ENCODE measurements at regions not wholly inside any gene's neighbourhood (a gene's known extent, or its start where the extent isn't known, plus 50 kb on each side); places are given as distances from the start of the nearest gene placed in this dataset.

- no peak overlapping the region for H3K4me2 ChIP-seq
- no peak for TF ChIP-seq ZNF331 (CRISPR knock-in tag; IDR thresholded peaks at IDR 0.05; ENCODE audit: low read depth)
- no peaks in the 10 kb centered on the region for H3K9me3 Mint-ChIP-seq
- no peaks in the 10 kb centered on the region for H3K36me3 Mint-ChIP-seq (ENCODE audit: low read depth)
- no peaks in the 10 kb centered on the region for H3K79me2 ChIP-seq (replicated peaks; ENCODE audit: insufficient read depth)
- no peak overlapping the region for H3K27ac ChIP-seq (ENCODE audit: low read depth)
- no peak overlapping the region for H3K4me3 ChIP-seq
- H3K4me1 ChIP-seq (ENCODE audit: insufficient read depth), result peaks cover 18% of the 10 kb centered on the region
- peaks cover 24% of the 10 kb centered on the region for H3K4me1 Mint-ChIP-seq
- H2AFZ ChIP-seq, result peak overlapping the region; percentile 24; the same call in 1 of the 2 replicates
- H4K20me1 ChIP-seq (replicated peaks; ENCODE audit: insufficient read depth), result no peaks in the 10 kb centered on the region
- H3K27me3 ChIP-seq (ENCODE audit: insufficient read depth), result no peaks in the 10 kb centered on the region
- no peaks in the 10 kb centered on the region for H3K9me2 ChIP-seq (ENCODE audit: insufficient read depth)
- peak overlapping the region; percentile 22; the same call in 1 of the 2 replicates for H3K27ac Mint-ChIP-seq
- ATAC-seq (no peak), DNase-seq (ENCODE audit: low spot score) (no peak)
- no peak overlapping the region for H3K4me3 Mint-ChIP-seq
- no peaks in the 10 kb centered on the region for H3K36me3 ChIP-seq (ENCODE audit: insufficient read depth)
- H3K27me3 Mint-ChIP-seq (ENCODE audit: insufficient read depth, low read depth, poor library complexity), result peaks cover 3% of the 10 kb centered on the region
- no peaks in the 10 kb centered on the region for H3F3A ChIP-seq (replicated peaks; ENCODE audit: low read depth)
Observed at GRCh38 chr18:57981308-57982028, 62.6 kb upstream of the NEDD4L start.

- Histone ChIP-seq H3K27ac (ENCODE audit: low read depth) (no peak overlapping the region), H3K4me1 (ENCODE audit: insufficient read depth) (peaks cover 21% of the 10 kb centered on the region), H3K4me3 (no peak overlapping the region), H3K27me3 (ENCODE audit: insufficient read depth) (no peaks in the 10 kb centered on the region), H3F3A (replicated peaks; ENCODE audit: low read depth) (no peaks in the 10 kb centered on the region), H3K9me2 (ENCODE audit: insufficient read depth) (peaks cover under 1% of the 10 kb centered on the region; the same call in 1 of the 2 replicates), H3K79me2 (replicated peaks; ENCODE audit: insufficient read depth) (no peaks in the 10 kb centered on the region), H2AFZ (peak overlapping the region; percentile 24; the same call in 1 of the 2 replicates), H4K20me1 (replicated peaks; ENCODE audit: insufficient read depth) (no peaks in the 10 kb centered on the region), H3K36me3 (ENCODE audit: insufficient read depth) (no peaks in the 10 kb centered on the region), H3K4me2 (0 out of 2 replicates have a peak overlapping the region, but pooled peaks have one; percentile 5)
- DNase-seq (ENCODE audit: low spot score) (peak; percentile 31), ATAC-seq (peak; percentile 53; the same call in 1 of the 3 replicates)
- H3K9me3 Mint-ChIP-seq, result no peaks in the 10 kb centered on the region
- H3K4me3 Mint-ChIP-seq, result no peak overlapping the region
- no peaks in the 10 kb centered on the region for H3K36me3 Mint-ChIP-seq (ENCODE audit: low read depth)
- H3K4me1 Mint-ChIP-seq, result peaks cover 31% of the 10 kb centered on the region
- H3K27ac Mint-ChIP-seq, result peak overlapping the region; percentile 64; the same call in 1 of the 2 replicates
- H3K27me3 Mint-ChIP-seq (ENCODE audit: insufficient read depth, low read depth, poor library complexity), result peaks cover 3% of the 10 kb centered on the region
- TF ChIP-seq, protein P1, sequence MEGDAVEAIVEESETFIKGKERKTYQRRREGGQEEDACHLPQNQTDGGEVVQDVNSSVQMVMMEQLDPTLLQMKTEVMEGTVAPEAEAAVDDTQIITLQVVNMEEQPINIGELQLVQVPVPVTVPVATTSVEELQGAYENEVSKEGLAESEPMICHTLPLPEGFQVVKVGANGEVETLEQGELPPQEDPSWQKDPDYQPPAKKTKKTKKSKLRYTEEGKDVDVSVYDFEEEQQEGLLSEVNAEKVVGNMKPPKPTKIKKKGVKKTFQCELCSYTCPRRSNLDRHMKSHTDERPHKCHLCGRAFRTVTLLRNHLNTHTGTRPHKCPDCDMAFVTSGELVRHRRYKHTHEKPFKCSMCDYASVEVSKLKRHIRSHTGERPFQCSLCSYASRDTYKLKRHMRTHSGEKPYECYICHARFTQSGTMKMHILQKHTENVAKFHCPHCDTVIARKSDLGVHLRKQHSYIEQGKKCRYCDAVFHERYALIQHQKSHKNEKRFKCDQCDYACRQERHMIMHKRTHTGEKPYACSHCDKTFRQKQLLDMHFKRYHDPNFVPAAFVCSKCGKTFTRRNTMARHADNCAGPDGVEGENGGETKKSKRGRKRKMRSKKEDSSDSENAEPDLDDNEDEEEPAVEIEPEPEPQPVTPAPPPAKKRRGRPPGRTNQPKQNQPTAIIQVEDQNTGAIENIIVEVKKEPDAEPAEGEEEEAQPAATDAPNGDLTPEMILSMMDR (conservative IDR thresholded peaks at IDR 0.05; ENCODE audit: low read depth in 2 of 2), result no peak
- no peak for TF ChIP-seq EZH2phosphoT487 (IDR thresholded peaks at IDR 0.05; ENCODE audit: unreplicated experiment)
- no peak for TF ChIP-seq REST (IDR thresholded peaks at IDR 0.05; ENCODE audit: unreplicated experiment)
- TF ChIP-seq, protein P2, sequence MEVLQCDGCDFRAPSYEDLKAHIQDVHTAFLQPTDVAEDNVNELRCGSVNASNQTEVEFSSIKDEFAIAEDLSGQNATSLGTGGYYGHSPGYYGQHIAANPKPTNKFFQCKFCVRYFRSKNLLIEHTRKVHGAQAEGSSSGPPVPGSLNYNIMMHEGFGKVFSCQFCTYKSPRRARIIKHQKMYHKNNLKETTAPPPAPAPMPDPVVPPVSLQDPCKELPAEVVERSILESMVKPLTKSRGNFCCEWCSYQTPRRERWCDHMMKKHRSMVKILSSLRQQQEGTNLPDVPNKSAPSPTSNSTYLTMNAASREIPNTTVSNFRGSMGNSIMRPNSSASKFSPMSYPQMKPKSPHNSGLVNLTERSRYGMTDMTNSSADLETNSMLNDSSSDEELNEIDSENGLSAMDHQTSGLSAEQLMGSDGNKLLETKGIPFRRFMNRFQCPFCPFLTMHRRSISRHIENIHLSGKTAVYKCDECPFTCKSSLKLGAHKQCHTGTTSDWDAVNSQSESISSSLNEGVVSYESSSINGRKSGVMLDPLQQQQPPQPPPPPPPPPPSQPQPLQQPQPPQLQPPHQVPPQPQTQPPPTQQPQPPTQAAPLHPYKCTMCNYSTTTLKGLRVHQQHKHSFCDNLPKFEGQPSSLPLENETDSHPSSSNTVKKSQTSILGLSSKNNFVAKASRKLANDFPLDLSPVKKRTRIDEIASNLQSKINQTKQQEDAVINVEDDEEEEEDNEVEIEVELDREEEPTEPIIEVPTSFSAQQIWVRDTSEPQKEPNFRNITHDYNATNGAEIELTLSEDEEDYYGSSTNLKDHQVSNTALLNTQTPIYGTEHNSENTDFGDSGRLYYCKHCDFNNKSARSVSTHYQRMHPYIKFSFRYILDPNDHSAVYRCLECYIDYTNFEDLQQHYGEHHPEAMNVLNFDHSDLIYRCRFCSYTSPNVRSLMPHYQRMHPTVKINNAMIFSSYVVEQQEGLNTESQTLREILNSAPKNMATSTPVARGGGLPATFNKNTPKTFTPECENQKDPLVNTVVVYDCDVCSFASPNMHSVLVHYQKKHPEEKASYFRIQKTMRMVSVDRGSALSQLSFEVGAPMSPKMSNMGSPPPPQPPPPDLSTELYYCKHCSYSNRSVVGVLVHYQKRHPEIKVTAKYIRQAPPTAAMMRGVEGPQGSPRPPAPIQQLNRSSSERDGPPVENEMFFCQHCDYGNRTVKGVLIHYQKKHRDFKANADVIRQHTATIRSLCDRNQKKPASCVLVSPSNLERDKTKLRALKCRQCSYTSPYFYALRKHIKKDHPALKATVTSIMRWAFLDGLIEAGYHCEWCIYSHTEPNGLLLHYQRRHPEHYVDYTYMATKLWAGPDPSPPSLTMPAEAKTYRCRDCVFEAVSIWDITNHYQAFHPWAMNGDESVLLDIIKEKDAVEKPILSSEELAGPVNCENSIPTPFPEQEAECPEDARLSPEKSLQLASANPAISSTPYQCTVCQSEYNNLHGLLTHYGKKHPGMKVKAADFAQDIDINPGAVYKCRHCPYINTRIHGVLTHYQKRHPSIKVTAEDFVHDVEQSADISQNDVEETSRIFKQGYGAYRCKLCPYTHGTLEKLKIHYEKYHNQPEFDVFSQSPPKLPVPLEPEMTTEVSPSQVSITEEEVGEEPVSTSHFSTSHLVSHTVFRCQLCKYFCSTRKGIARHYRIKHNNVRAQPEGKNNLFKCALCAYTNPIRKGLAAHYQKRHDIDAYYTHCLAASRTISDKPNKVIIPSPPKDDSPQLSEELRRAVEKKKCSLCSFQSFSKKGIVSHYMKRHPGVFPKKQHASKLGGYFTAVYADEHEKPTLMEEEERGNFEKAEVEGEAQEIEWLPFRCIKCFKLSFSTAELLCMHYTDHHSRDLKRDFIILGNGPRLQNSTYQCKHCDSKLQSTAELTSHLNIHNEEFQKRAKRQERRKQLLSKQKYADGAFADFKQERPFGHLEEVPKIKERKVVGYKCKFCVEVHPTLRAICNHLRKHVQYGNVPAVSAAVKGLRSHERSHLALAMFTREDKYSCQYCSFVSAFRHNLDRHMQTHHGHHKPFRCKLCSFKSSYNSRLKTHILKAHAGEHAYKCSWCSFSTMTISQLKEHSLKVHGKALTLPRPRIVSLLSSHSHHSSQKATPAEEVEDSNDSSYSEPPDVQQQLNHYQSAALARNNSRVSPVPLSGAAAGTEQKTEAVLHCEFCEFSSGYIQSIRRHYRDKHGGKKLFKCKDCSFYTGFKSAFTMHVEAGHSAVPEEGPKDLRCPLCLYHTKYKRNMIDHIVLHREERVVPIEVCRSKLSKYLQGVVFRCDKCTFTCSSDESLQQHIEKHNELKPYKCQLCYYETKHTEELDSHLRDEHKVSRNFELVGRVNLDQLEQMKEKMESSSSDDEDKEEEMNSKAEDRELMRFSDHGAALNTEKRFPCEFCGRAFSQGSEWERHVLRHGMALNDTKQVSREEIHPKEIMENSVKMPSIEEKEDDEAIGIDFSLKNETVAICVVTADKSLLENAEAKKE (CRISPR knock-in tag; IDR thresholded peaks at IDR 0.05), result no peak
- TF ChIP-seq ZNF114 (CRISPR knock-in tag; IDR thresholded peaks at IDR 0.05), result no peak
- TF ChIP-seq STAT1 (IDR thresholded peaks at IDR 0.05; ENCODE audit: unreplicated experiment), result no peak
- TF ChIP-seq NANOG (IDR thresholded peaks at IDR 0.05; ENCODE audit: borderline replicate concordance), result no peak
Observed at GRCh38 chr18:57980573-57981307, 63.3 kb upstream of the NEDD4L start.
